Epithelial cell of esophagus (primary cell): ENCODE measurements at regions not wholly inside any gene's neighbourhood (a gene's known extent, or its start where the extent isn't known, plus 50 kb on each side); places are given as distances from the start of the nearest gene placed in this dataset.

Source experiments
- DNase-seq: peaks from one replicate; pipeline ENCODE4 v3.0.0; 2010; ENCODE audit warnings: low read depth
- H3K4me3 ChIP-seq: 2 replicates; pipeline ENCODE4 v1.5.1; 2011; ENCODE audit warnings: mild to moderate bottlenecking, low read length, control low read depth
- CTCF ChIP-seq: IDR thresholded peaks from 2 replicates; pipeline ENCODE4 v1.5.1; 2011; ENCODE audit warnings: low read depth, mild to moderate bottlenecking, low read length, control low read depth, inconsistent platforms; ENCODE audit not compliant: insufficient read depth; ENCODE audit errors: missing control alignments

GRCh38 chr15:101543926-101544612 lies 54.6 kb upstream of the PCSK6 start:
- no peak for DNase-seq

GRCh38 chr15:101543431-101543830 lies 53.9 kb upstream of the PCSK6 start:
- TF ChIP-seq CTCF = no peak
- no peak for DNase-seq
- H3K4me3 ChIP-seq = no peak overlapping the region

More at GRCh38 chr15:101543926-101544612, 54.6 kb upstream of the PCSK6 start:
- TF ChIP-seq CTCF = no peak
- H3K4me3 ChIP-seq = no peak overlapping the region

- no peak for DNase-seq
- no peak for TF ChIP-seq CTCF
Observed at GRCh38 chr15:101543026-101543390, 53.5 kb upstream of the PCSK6 start.

GRCh38 chr15:101542306-101543025 lies 53.0 kb upstream of the PCSK6 start:
- H3K4me3 ChIP-seq = no peak overlapping the region
- no peak for TF ChIP-seq CTCF
- no peak for DNase-seq

More at GRCh38 chr15:101543026-101543390, 53.5 kb upstream of the PCSK6 start:
- H3K4me3 ChIP-seq = no peak overlapping the region

GRCh38 chr15:101541501-101542292 lies 52.2 kb upstream of the PCSK6 start:
- H3K4me3 ChIP-seq = no peak overlapping the region
- DNase-seq = no peak
- TF ChIP-seq CTCF = no peak

GRCh38 chr15:101540480-101541239 lies 51.2 kb upstream of the PCSK6 start:
- H3K4me3 ChIP-seq = no peak overlapping the region
- TF ChIP-seq CTCF = no peak
- no peak for DNase-seq
